Spleen (tissue), 7 donors: ENCODE measurements at regions not wholly inside any gene's neighbourhood (a gene's known extent, or its start where the extent isn't known, plus 50 kb on each side); places are given as distances from the start of the nearest gene placed in this dataset.

Experiments used
- CTCF ChIP-seq, 11 experiments: fragments of 200-600 bp in 7 of 11; fragments of 450-650 bp in 4 of 11; sonication (generic) in 4 of 11; IDR thresholded peaks in 8 of 11; conservative IDR thresholded peaks in 3 of 11; 1 replicate in 7 of 11; 2 replicates in 4 of 11; pipeline versions ENCODE4 v1.4.0 to v1.8.0; 2016 to 2021; ENCODE audit warnings: antibody characterized with exemption in 11 of 11, inconsistent platforms in 4 of 11, mild to moderate bottlenecking in 1 of 11
- POLR2AphosphoS5 ChIP-seq, 3 donors: sonication (generic); formaldehyde crosslinking; IDR thresholded peaks; one replicate each; pipeline ENCODE4 v1.5.1; 2017; ENCODE audit warnings: antibody characterized with exemption in 3 of 3
- donor health status: DM: no; HTN: no; CAD: no; lungs with moderate emphysema.
- donor health status: DM: no; HTN: no; CAD: no.
- donor health status: DM: no; HTN: no; CAD: no.

GRCh38 chr17:77460514-77461046, 319.8 kb downstream of the SEC14L1 start:
- TF ChIP-seq CTCF (IDR thresholded peaks at IDR 0.05 in 8 of 11, conservative IDR thresholded peaks at IDR 0.05 in 3 of 11) (no peak), POLR2AphosphoS5 (IDR thresholded peaks at IDR 0.05) (peak; percentile 37 to 59 (median 48))
